Activated naive CD4-positive, alpha-beta T cell treated with Interleukin-2 at 50 U/mL for 16 hours (primary cell): ENCODE measurements at regions not wholly inside any gene's neighbourhood (a gene's known extent, or its start where the extent isn't known, plus 50 kb on each side); places are given as distances from the start of the nearest gene placed in this dataset.

Experiments used
- DNase-seq: peaks from one replicate; pipeline ENCODE4 v3.0.0-alpha.2; 2020

- no peak for DNase-seq
These were observed 266.0 kb downstream of the ENGASE start for GRCh38 chr17:79340333-79341221.

GRCh38 chr17:79339321-79339720, 264.7 kb downstream of the ENGASE start:
- no peak for DNase-seq

GRCh38 chr17:79338604-79339003, 264.0 kb downstream of the ENGASE start:
- DNase-seq, result no peak

DNA sequence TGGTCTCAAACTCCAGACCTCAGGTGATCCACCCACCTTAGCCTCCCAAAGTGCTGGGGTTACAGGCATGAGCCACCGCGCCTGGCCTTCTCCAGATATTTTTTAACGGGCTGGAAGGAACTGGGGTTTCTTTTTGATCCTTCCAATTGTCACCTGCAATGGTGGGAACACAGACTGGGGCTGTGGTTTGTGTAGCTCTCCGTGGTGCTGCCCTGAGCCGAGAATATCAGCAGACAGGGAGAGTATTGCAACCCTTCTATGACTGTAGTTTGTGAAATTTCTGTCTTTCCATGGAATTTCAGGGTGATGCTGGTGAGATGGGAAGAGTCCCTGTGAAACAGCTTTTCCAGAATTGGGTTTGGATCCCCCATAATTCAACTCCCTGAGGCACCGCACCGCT, 263.5 kb downstream of the ENGASE start:
- DNase-seq, result no peak

- no peak for DNase-seq
These were observed 262.4 kb downstream of the ENGASE start for GRCh38 chr17:79337053-79337452.

GRCh38 chr17:79335456-79335855, 260.8 kb downstream of the ENGASE start:
- DNase-seq, result no peak

- DNase-seq, result no peak
These were observed 257.5 kb downstream of the ENGASE start for GRCh38 chr17:79332011-79332554.

DNA sequence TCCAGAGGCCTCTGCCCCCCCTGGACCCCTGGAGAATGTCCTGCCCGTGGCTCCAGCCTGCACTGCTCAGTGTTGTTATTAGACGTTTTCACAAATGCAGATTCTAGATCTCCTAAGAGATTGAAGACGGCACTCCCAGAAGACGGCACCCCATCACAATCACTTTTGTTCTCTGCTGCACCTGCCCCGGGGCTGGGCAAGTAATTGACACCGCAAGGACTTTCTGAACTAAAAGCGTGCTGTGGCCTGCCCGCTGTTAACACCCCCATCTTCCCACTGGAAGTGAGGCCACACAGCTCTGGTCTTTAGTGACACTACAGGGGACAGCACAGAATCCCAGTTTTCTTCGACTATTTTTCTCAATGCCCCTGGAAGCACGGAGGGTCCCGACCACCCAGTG, 256.9 kb downstream of the ENGASE start:
- DNase-seq, result no peak

GRCh38 chr17:79330696-79331095, 256.1 kb downstream of the ENGASE start:
- no peak for DNase-seq

- DNase-seq, result no peak
These were observed 255.6 kb downstream of the ENGASE start for GRCh38 chr17:79330229-79330628.

GRCh38 chr17:79326814-79327213, 252.2 kb downstream of the ENGASE start:
- no peak for DNase-seq

- DNase-seq, result no peak
These were observed 251.2 kb downstream of the ENGASE start for GRCh38 chr17:79325709-79326430.

GRCh38 chr17:79324194-79324593, 249.6 kb downstream of the ENGASE start:
- DNase-seq, result no peak

- DNase-seq, result no peak
These were observed 248.9 kb downstream of the ENGASE start for GRCh38 chr17:79323566-79323965.

DNA sequence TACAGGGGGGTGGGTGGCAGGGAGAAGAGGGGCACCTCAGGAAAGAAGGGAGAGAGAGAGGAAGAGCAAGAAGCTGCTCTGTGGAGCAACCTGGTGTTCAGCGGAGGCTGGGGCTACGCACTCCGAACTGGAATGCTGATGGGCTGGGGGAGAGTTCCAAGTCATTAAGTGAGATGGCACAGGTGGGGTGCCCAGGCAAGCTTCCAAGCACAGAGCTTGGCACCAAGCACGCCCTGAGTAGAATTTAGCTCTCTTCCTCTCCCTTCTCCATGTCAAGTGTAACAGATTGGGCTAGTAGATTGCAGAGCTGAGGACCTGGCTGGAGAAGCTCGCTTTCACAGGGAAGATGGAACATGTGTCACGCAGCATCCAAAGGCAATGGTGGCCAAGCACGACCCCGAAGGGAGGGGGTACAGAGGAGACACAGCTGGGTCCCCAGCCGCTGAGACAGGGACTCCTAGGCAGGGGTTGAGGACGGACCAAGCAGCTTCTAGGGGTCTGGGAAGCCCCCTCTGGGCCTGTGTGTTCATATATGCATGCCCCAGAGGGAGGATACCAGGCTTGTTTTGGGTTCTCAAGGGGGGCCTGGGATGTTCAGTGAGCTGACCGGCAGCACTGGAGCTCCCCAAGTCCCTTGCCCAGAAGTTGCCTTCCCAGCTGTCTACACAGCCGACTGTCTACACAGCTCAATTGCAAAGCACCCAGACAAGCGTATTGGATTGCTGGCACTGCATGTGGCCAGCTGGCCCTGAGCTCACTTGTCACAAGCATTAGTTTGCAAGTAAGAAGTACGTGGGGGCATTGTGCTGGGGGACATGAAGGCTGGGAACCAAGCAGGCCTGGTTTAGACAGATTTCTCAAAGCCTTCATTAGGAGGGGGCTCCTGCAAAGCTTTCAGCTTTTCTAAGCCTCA, 247.8 kb downstream of the ENGASE start:
- no peak for DNase-seq

DNA sequence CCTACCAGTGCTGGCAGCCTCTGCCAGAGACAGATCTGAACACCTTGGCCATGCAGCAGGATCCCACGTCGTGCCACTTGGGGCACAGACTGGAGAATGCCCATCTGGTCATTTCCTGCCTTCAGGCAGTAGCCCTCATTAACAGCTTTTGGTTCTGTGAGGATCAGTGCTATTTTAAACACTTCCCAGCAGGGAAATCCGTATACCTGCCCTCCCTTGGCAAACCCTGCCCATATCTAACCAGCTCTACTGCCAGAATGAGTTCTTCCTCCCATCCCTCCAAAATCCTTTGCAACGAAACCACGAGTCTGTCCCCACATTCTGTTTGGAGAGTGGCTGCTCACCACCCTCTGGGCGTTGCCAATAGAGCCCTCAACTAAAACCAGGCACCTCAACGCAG, 245.7 kb downstream of the ENGASE start:
- no peak for DNase-seq

GRCh38 chr17:79317916-79318315, 243.3 kb downstream of the ENGASE start:
- DNase-seq, result no peak

GRCh38 chr17:79316805-79317204, 242.2 kb downstream of the ENGASE start:
- no peak for DNase-seq

DNA sequence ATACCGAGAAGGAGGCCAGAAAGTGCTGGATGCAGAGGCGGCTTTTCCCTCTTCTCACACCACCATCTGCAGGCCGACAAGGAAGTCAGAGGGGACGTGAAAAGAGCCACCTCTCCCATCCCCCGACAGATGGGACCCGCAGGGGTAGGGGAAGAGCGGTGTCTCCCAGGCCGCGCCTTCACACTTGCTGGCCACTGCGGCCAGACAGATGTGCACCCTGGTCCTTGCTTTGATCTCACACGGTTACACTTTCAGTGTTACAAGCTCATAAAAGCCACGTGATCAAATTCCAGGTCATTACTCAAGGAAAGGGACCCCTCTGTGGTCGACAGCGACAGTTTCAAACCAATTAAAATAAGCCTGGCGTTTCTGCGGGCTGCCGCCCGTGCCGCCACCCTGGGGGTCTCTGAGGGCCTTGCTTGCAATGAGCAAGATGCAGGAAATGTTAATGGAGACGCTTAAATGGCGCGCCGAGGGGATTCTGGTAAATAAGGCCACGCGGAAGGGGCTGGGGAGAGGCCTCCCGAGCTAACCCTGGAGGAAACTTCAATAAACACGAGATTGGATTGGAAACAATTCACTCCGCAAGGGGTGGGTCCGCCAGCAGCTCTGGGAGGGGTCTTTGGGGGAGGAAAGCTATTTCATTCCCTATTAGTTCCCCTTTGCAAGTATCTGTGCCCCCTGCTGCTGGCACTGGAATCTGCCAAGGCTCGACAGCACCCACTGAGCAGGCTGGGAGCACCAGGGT, 240.9 kb downstream of the ENGASE start:
- DNase-seq, result no peak

DNA sequence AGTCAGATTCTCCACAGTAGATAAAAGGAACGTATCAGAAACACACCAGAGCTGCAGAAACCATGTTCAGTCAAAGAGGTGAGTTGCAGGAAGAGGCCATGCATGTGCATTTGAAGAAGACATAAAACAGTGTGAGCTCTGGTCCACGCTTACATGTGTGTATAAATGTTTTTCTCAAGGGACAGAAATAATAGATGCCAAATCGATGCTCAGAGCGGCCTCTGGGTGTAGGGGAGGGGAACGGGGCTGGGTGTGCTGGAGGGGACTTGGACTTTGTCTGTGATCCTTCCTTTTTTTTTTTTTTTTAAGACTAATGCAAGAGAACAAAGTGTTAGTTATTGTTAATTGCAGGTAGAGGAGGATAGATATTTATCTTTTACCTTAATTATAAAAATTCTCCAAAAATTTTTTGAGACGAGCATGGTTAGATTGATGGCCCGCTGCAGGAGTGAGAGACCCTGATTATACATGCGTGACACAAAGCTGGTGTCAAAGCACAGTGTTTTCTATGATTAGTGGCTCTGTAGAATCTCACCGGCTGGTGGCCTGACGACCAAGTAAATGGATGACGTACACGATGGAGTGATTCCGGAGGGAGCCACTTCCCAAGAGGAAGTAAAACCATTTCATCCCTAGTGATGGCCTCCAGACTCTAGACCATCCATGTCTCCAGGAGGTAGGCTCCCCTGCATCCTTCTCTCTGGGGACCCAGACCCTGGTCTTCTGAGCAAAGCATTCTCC, 240.2 kb downstream of the ENGASE start:
- DNase-seq, result no peak

DNA sequence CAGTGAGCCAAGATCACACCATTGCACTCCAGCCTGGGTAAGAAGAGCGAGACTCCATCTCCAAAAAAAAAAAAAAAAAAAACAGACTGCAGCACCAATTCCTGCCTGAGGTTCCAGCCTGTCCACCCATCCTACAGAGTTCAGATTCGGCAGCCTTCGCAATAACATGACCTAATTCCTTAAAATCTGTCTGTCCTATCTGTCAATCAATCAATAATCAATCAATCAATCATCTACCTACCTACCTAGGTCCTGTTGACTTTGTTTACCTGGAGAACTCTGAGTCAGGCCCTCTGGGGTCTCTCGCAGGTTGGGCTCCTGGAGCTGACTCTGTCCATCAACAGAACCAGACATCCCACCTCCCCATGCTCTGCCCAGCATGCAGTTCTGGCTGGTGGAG, 236.7 kb downstream of the ENGASE start:
- no peak for DNase-seq
